NCI-H82 treated with DMSO at 0.1 percent for 48 hours (cell line): ENCODE measurements at regions not wholly inside any gene's neighbourhood (a gene's known extent, or its start where the extent isn't known, plus 50 kb on each side); places are given as distances from the start of the nearest gene placed in this dataset.
"Not testable (repeated sequence)": the region's sequence is repeated elsewhere in the genome, so short reads cannot be mapped to it uniquely, and the experiment has no call there.

Experiments
- DNase-seq: peaks from one replicate; lab custom pipeline; 2025; ENCODE audit not compliant: unreplicated experiment; lab: John Stamatoyannopoulos, UW

- DNase-seq, result no peak
Observed at GRCh38 chr1:190812996-190813395, 335.3 kb upstream of the BRINP3 start.

- no peak for DNase-seq
Observed at GRCh38 chr1:190832511-190832910, 354.8 kb upstream of the BRINP3 start.

GRCh38 chr1:190835658-190836057, 358.0 kb upstream of the BRINP3 start:
- no peak for DNase-seq

- not testable (repeated sequence) for DNase-seq
Observed at GRCh38 chr1:190837200-190837599, 359.5 kb upstream of the BRINP3 start.

- DNase-seq, result no peak
Observed at GRCh38 chr1:190837888-190838287, 360.2 kb upstream of the BRINP3 start.

GRCh38 chr1:190847166-190847565, 369.5 kb upstream of the BRINP3 start:
- no peak for DNase-seq

- peak; percentile 99 for DNase-seq
Observed at GRCh38 chr1:190849346-190849745, 371.7 kb upstream of the BRINP3 start.

- DNase-seq, result no peak
Observed at GRCh38 chr1:190852611-190853010, 374.9 kb upstream of the BRINP3 start.

- DNase-seq, result no peak
Observed at GRCh38 chr1:190858140-190858539, 380.5 kb upstream of the BRINP3 start.

GRCh38 chr1:190864013-190864641, 386.5 kb upstream of the BRINP3 start:
- no peak for DNase-seq

- DNase-seq, result no peak
Observed at GRCh38 chr1:190880352-190880751, 402.7 kb upstream of the BRINP3 start.

GRCh38 chr1:190881064-190881463, 403.4 kb upstream of the BRINP3 start:
- DNase-seq, result no peak

GRCh38 chr1:190897233-190897632, 419.6 kb upstream of the BRINP3 start:
- DNase-seq, result no peak

- no peak for DNase-seq
Observed at GRCh38 chr1:190904091-190904695, 426.5 kb upstream of the BRINP3 start.

GRCh38 chr1:190906206-190906725, 428.6 kb upstream of the BRINP3 start:
- no peak for DNase-seq

- DNase-seq, result no peak
Observed at GRCh38 chr1:190908246-190908645, 430.6 kb upstream of the BRINP3 start.

GRCh38 chr1:190908691-190909090, 431.0 kb upstream of the BRINP3 start:
- no peak for DNase-seq

- no peak for DNase-seq
Observed at GRCh38 chr1:190935925-190936324, 458.3 kb upstream of the BRINP3 start.

- no peak for DNase-seq
Observed at GRCh38 chr1:190936337-190936736, 458.7 kb upstream of the BRINP3 start.

GRCh38 chr1:190940951-190941350, 463.3 kb upstream of the BRINP3 start:
- no peak for DNase-seq

- no peak for DNase-seq
Observed at GRCh38 chr1:190942475-190942874, 464.8 kb upstream of the BRINP3 start.

GRCh38 chr1:190943722-190944121, 466.1 kb upstream of the BRINP3 start:
- DNase-seq, result not testable (repeated sequence)

- no peak for DNase-seq
Observed at GRCh38 chr1:190949939-190950338, 472.3 kb upstream of the BRINP3 start.
